Esophagus muscularis mucosa (tissue), 4 donors: ENCODE measurements at regions not wholly inside any gene's neighbourhood (a gene's known extent, or its start where the extent isn't known, plus 50 kb on each side); places are given as distances from the start of the nearest gene placed in this dataset.

ENCODE experiments used
- DNase-seq: peaks from one replicate; pipeline ENCODE4 v3.0.0-alpha.2; 2017; ENCODE audit errors: extremely low spot score
- H3K27ac ChIP-seq, 4 donors: fragments of 200-600 bp; sonication (generic); replicated peaks in 1 of 4; 1 replicate in 3 of 4; 2 replicates in 1 of 4; pipeline ENCODE4 v1.5.1; 2016 to 2019; ENCODE audit warnings: mild to moderate bottlenecking in 1 of 4
- H3K27me3 ChIP-seq, 4 donors: fragments of 200-600 bp; sonication (generic); one replicate each; pipeline versions ENCODE4 v1.5.1 to v1.6.0; 2016 to 2019
- H3K36me3 ChIP-seq, 4 donors: fragments of 200-600 bp; sonication (generic); one replicate each; pipeline ENCODE4 v1.5.1; 2016 to 2019
- H3K4me1 ChIP-seq, 4 donors: fragments of 200-600 bp; sonication (generic); one replicate each; pipeline ENCODE4 v1.5.1; 2016 to 2019
- H3K4me3 ChIP-seq, 4 donors: fragments of 200-600 bp; sonication (generic); 1 replicate in 2 of 4; 2 replicates in 2 of 4; pipeline ENCODE4 v1.5.1; 2016 to 2019; ENCODE audit warnings: mild to moderate bottlenecking in 4 of 4, moderate library complexity in 1 of 4
- H3K9me3 ChIP-seq, 4 donors: fragments of 200-600 bp; sonication (generic); 1 replicate in 3 of 4; 2 replicates in 1 of 4; pipeline ENCODE4 v1.5.1; 2016 to 2019
- CTCF ChIP-seq, 3 experiments: fragments of 200-600 bp in 2 of 3; fragments of 450-650 bp in 1 of 3; sonication (generic) in 2 of 3; IDR thresholded peaks; one replicate each; pipeline ENCODE4 v1.5.1; 2017 to 2019; ENCODE audit warnings: antibody characterized with exemption in 3 of 3, mild to moderate bottlenecking in 2 of 3, moderate library complexity in 1 of 3
- EP300 ChIP-seq: sonication (generic); formaldehyde crosslinking; IDR thresholded peaks from one replicate; pipeline ENCODE4 v1.6.1; 2017; ENCODE audit warnings: antibody characterized with exemption
- POLR2A ChIP-seq: fragments of 450-650 bp; IDR thresholded peaks from one replicate; pipeline ENCODE4 v1.6.1; 2017; ENCODE audit warnings: antibody characterized with exemption, moderate library complexity, mild to moderate bottlenecking, low read depth
- POLR2AphosphoS5 ChIP-seq, 2 donors: sonication (generic); formaldehyde crosslinking; IDR thresholded peaks; one replicate each; pipeline ENCODE4 v1.6.1; 2017; ENCODE audit warnings: antibody characterized with exemption in 2 of 2
- WGBS: methylation state at CpG from one replicate; pipeline ENCODE4 v1.1.5; 2018; 5-methylcytosine and 5-hydroxymethylcytosine counted together
- intact Hi-C: fragments of 100-400 bp; cut with DNase I; formaldehyde crosslinking; loops from one replicate; pipeline ENCODE4 v1.15.1; 2023

- intact Hi-C loops, result no loop called here
- 94% methylated on average over 3 of the region's 3 CpGs for WGBS
These were observed 468.1 kb downstream of the IPMK start for GRCh38 chr10:57799625-57800024.

GRCh38 chr10:57798830-57799229 lies 468.9 kb downstream of the IPMK start:
- H3K27ac ChIP-seq, result no peak overlapping the region
- no peaks in the 10 kb centered on the region for H3K36me3 ChIP-seq
- H3K4me1 ChIP-seq, result no peaks in the 10 kb centered on the region
- intact Hi-C loops, result no loop called here
- no peak for DNase-seq
- TF ChIP-seq POLR2AphosphoS5 (IDR thresholded peaks at IDR 0.05), result no peak
- no peak for TF ChIP-seq POLR2A
- no peak for TF ChIP-seq CTCF (IDR thresholded peaks at IDR 0.05)
- no peak overlapping the region for H3K4me3 ChIP-seq
- 32% methylated on average over 3 of the region's 3 CpGs for WGBS
- no peaks in the 10 kb centered on the region for H3K27me3 ChIP-seq
- peaks cover 0 to 3% (median 0%) of the 10 kb centered on the region in 4 donors for H3K9me3 ChIP-seq

More at GRCh38 chr10:57799625-57800024, 468.1 kb downstream of the IPMK start:
- Histone ChIP-seq H3K27ac (no peak overlapping the region), H3K4me3 (no peak overlapping the region), H3K27me3 (no peaks in the 10 kb centered on the region), H3K9me3 (peaks cover 0 to 3% (median 0%) of the 10 kb centered on the region in 4 donors), H3K4me1 (no peaks in the 10 kb centered on the region), H3K36me3 (no peaks in the 10 kb centered on the region)
- DNase-seq, result no peak
- TF ChIP-seq POLR2A (no peak), POLR2AphosphoS5 (IDR thresholded peaks at IDR 0.05) (no peak), EP300 (no peak), CTCF (IDR thresholded peaks at IDR 0.05) (no peak)

GRCh38 chr10:57791546-57791945 lies 476.1 kb downstream of the IPMK start:
- Histone ChIP-seq H3K27ac (no peak overlapping the region), H3K36me3 (no peaks in the 10 kb centered on the region), H3K4me3 (no peak overlapping the region), H3K4me1 (no peaks in the 10 kb centered on the region), H3K27me3 (no peaks in the 10 kb centered on the region), H3K9me3 (peaks cover 0 to 3% (median 0%) of the 10 kb centered on the region in 4 donors)
- DNase-seq, result no peak
- 60% methylated on average over 1 of the region's 1 CpG for WGBS
- TF ChIP-seq EP300, result no peak
- TF ChIP-seq POLR2AphosphoS5 (IDR thresholded peaks at IDR 0.05), result no peak
- TF ChIP-seq CTCF (IDR thresholded peaks at IDR 0.05), result no peak
- no peak for TF ChIP-seq POLR2A
- intact Hi-C loops, result no loop called here

DNA sequence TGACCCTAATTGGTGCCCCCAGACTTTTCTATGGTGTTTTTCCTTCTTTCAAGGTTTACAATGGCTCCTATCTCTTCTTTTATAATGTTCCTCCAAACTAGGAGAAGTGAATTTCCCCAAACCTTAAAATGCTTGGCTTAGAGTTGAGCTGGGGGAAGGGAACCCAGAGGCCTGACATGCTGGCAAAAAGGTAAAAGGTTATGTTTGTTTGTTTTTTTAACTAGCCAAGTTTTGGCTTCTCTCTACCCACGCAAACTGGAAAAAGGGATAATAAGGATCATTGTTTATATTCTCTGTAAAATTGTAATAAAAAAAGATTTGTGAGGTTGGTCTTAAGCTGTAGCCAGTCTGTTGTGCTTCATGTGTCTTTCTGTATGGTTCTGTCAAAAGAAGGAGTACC lies 477.0 kb downstream of the IPMK start:
- DNase-seq, result no peak
- no peak for TF ChIP-seq POLR2AphosphoS5 (IDR thresholded peaks at IDR 0.05)
- no peak for TF ChIP-seq CTCF (IDR thresholded peaks at IDR 0.05)
- no peak for TF ChIP-seq EP300
- TF ChIP-seq POLR2A, result no peak
- no peak overlapping the region for H3K4me3 ChIP-seq
- intact Hi-C loops, result no loop called here
- H3K36me3 ChIP-seq, result no peaks in the 10 kb centered on the region
- 88% methylated on average over 1 of the region's 1 CpG for WGBS
- H3K9me3 ChIP-seq, result no peaks in the 10 kb centered on the region
- H3K27ac ChIP-seq, result no peak overlapping the region
- no peaks in the 10 kb centered on the region for H3K4me1 ChIP-seq
- no peaks in the 10 kb centered on the region for H3K27me3 ChIP-seq

DNA sequence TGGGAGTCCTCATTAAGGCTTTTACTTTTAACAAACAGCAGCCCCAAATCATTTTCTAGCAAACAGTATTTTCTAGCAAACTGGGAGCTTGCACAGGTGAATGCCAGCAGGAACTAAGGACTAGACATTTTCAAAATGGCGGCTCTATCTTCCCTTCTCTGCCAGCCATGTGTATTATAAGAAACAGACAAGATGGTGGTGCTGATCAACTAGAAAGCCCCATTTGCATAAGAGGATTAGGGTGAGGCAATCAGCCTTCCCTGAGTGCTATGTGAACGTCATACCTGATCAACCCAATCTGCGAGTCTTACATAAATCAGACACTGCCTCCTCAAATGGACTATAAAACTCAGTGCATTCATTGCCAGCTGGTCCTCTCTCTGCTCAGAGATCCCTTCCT lies 479.6 kb downstream of the IPMK start:
- Histone ChIP-seq H3K4me3 (no peak overlapping the region), H3K36me3 (no peaks in the 10 kb centered on the region), H3K9me3 (no peaks in the 10 kb centered on the region), H3K27me3 (no peaks in the 10 kb centered on the region), H3K4me1 (no peaks in the 10 kb centered on the region), H3K27ac (no peak overlapping the region)
- DNase-seq, result no peak
- no peak for TF ChIP-seq POLR2A
- no peak for TF ChIP-seq CTCF (IDR thresholded peaks at IDR 0.05)
- no peak for TF ChIP-seq POLR2AphosphoS5 (IDR thresholded peaks at IDR 0.05)
- no peak for TF ChIP-seq EP300
- intact Hi-C loops, result no loop called here
- WGBS, result 81% methylated on average over 3 of the region's 3 CpGs
